ENCODE measurements at regions not wholly inside any gene's neighbourhood (a gene's known extent, or its start where the extent isn't known, plus 50 kb on each side); places are given as distances from the start of the nearest gene placed in this dataset.

- no peaks in the 10 kb centered on the region for H3K9me3 ChIP-seq
- no peak for ATAC-seq
- no peaks in the 10 kb centered on the region for H3K36me3 ChIP-seq
- no peaks in the 10 kb centered on the region for H3K4me1 ChIP-seq
- WGBS, 2 donors = 40 to 41% methylated on average over 4 of the region's 4 CpGs
- no peak overlapping the region for H3K27ac ChIP-seq
- DNase-seq = no peak
- TF ChIP-seq CTCF (IDR thresholded peaks at IDR 0.05) = no peak
- H3K27me3 ChIP-seq = peaks cover 0 to 5% (median 0%) of the 10 kb centered on the region in 7 donors
- no peak overlapping the region for H3K4me3 ChIP-seq
- intact Hi-C loops (cut with DNase I) = no loop called here
These were observed 178.0 kb downstream of the MATN1 start for GRCh38 chr1:30545365-30545764.

DNA sequence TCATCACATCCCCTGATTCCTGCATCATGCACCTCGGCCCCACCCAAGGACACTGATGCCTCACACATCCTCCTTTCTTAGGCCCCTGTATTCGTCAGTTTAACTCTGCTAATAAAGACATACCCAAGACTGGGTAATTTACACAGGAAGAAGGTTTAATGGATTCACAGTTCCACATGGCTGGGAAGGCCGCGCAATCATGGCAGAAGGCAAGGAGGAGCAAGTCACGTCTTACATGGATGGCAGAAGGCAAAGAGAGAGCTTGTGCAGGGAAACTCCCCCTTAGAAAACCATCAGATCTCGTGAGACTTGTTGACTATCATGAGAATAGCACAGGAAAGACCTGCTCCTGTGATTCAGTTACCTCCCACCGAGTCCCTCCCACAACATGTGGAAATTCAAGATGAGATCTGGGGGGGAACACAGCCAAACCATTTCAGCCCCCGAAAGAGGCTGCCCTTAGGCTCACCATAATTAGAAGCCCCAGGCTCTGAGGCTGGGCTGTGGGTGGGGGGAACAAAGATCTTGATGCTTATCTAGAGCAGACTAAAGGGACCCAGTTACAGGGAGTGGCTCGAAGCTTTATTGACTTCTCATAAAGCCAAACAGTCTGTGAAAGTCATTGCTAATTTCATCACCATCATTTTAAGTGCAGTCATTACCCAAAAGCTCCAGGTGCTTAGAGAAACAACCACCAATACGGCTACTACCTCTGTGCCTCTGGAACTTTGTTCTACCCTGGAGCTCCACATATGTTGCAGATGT, 181.5 kb downstream of the MATN1 start:
- WGBS, 2 donors = 84 to 85% methylated on average over 10 of the region's 10 CpGs
- H3K27me3 ChIP-seq = no peaks in the 10 kb centered on the region
- no peak for TF ChIP-seq CTCF (IDR thresholded peaks at IDR 0.05)
- H3K4me3 ChIP-seq = no peak overlapping the region
- intact Hi-C loops (cut with DNase I) = no loop called here
- no peak for ATAC-seq
- H3K27ac ChIP-seq = no peak overlapping the region
- H3K4me1 ChIP-seq = no peaks in the 10 kb centered on the region
- H3K36me3 ChIP-seq = no peaks in the 10 kb centered on the region
- no peak for DNase-seq
- no peaks in the 10 kb centered on the region for H3K9me3 ChIP-seq

GRCh38 chr1:30540611-30541192, 182.7 kb downstream of the MATN1 start:
- no peaks in the 10 kb centered on the region for H3K27me3 ChIP-seq
- no peaks in the 10 kb centered on the region for H3K9me3 ChIP-seq
- no peaks in the 10 kb centered on the region for H3K4me1 ChIP-seq
- WGBS, 2 donors = 65 to 70% methylated on average over 5 of the region's 5 CpGs
- DNase-seq = no peak
- H3K4me3 ChIP-seq = no peak overlapping the region
- no peak for ATAC-seq
- intact Hi-C loops (cut with DNase I) = no loop called here
- no peaks in the 10 kb centered on the region for H3K36me3 ChIP-seq
- TF ChIP-seq CTCF (IDR thresholded peaks at IDR 0.05) = no peak
- H3K27ac ChIP-seq = no peak overlapping the region

GRCh38 chr1:30539884-30540283, 183.5 kb downstream of the MATN1 start:
- H3K4me3 ChIP-seq = no peak overlapping the region
- 78 to 88% methylated on average over 6 of the region's 6 CpGs for WGBS, 2 donors
- no peaks in the 10 kb centered on the region for H3K9me3 ChIP-seq
- no peaks in the 10 kb centered on the region for H3K27me3 ChIP-seq
- ATAC-seq (no peak), DNase-seq (no peak)
- no peak overlapping the region for H3K27ac ChIP-seq
- no peak for TF ChIP-seq CTCF (IDR thresholded peaks at IDR 0.05)
- no peaks in the 10 kb centered on the region for H3K36me3 ChIP-seq
- H3K4me1 ChIP-seq = no peaks in the 10 kb centered on the region
- intact Hi-C loops (cut with DNase I) = no loop called here

Data from heart right ventricle (tissue), 16 donors.